ENCODE measurements at regions not wholly inside any gene's neighbourhood (a gene's known extent, or its start where the extent isn't known, plus 50 kb on each side); places are given as distances from the start of the nearest gene placed in this dataset.

DNA sequence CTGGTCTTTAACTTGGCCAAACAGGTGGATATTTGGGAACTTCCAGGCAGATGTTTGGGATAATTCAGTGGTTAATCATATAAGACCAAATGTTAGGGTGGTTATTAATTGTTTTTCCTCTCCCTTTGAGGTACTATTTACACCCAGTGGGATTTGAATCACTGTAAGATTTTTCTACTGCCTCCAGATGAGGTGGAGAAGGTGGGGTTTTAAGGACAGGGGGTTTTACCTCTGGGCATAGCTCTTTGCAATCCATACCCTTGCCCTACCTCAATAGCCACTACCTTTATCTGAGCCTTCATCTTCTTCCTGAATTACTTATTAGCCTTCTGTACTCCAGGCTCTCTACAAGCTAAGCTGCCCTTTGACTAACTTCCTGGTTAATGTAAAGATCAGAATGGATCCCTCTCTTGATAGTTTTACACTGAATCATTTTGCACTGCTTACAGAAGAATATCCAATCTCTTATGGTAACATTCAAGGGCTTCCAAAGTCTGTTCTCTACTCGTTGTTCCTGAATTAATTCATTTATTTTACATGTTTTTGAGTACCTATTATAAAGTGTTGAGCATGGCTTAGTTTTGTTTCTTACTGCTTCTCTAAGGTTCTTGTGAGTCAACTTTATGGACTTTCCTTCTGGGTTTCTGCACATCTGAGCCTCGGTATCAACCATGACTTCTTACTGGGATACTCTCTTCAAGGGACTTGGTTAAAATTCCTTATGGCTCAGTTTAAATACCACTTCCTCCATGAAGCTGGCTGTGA lies 331.2 kb upstream of the TBL1XR1 start:
- no peak for DNase-seq (ENCODE audit: low read depth, low spot score)
- ChIA-PET POLR2A (no interaction called here), CTCF (interaction anchor here (0.5 kb wide), 1 partner anchor 87 kb away, joined by 4 read pairs; no protein-coding TSS in a partner anchor)
- Histone ChIP-seq H3K27me3 (ENCODE audit: control insufficient read depth, insufficient read depth, low read length) (no peaks in the 10 kb centered on the region), H3K4me3 (ENCODE audit: low read depth, low read length) (no peak overlapping the region), H3K27ac (ENCODE audit: low read depth, low read length) (no peak overlapping the region), H3K9me3 (ENCODE audit: control insufficient read depth, insufficient read depth, low read length) (peaks cover 5% of the 10 kb centered on the region; the same call in 1 of the 2 replicates)
- TF ChIP-seq, protein P1, sequence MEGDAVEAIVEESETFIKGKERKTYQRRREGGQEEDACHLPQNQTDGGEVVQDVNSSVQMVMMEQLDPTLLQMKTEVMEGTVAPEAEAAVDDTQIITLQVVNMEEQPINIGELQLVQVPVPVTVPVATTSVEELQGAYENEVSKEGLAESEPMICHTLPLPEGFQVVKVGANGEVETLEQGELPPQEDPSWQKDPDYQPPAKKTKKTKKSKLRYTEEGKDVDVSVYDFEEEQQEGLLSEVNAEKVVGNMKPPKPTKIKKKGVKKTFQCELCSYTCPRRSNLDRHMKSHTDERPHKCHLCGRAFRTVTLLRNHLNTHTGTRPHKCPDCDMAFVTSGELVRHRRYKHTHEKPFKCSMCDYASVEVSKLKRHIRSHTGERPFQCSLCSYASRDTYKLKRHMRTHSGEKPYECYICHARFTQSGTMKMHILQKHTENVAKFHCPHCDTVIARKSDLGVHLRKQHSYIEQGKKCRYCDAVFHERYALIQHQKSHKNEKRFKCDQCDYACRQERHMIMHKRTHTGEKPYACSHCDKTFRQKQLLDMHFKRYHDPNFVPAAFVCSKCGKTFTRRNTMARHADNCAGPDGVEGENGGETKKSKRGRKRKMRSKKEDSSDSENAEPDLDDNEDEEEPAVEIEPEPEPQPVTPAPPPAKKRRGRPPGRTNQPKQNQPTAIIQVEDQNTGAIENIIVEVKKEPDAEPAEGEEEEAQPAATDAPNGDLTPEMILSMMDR (IDR thresholded peaks at IDR 0.05; ENCODE audit: low read depth, low read length): no peak

DNA sequence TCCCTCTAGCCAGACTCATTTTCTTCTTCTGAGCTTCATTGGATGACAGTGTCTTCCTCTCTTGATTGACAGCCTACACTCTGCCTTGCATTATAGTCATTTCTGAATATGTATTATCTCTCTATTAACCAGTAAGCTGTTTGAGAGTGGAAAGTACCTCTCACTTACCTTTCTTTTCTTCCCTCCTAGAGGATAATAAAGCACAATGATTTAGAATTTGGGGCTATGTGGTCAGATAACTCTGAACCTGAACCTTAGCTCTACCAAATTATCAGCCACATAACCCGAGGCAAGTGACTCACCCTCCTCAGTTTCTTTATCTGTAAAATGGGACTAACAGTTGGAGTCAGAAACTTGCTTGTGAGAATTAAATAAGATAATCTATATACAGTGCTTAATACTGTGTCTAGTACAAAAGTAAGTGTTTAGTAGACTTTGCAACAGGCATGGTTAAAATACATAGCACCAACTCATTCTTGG lies 331.8 kb upstream of the TBL1XR1 start:
- ChIA-PET CTCF (interaction anchor here (0.5 kb wide), 1 partner anchor 86 kb away, joined by 4 read pairs; no protein-coding TSS in a partner anchor), POLR2A (no interaction called here)
- H3K27me3 ChIP-seq (ENCODE audit: control insufficient read depth, insufficient read depth, low read length): no peaks in the 10 kb centered on the region
- TF ChIP-seq, protein P1 (IDR thresholded peaks at IDR 0.05; ENCODE audit: low read depth, low read length): no peak
- H3K9me3 ChIP-seq (ENCODE audit: control insufficient read depth, insufficient read depth, low read length): peaks cover 5% of the 10 kb centered on the region; the same call in 1 of the 2 replicates
- DNase-seq (ENCODE audit: low read depth, low spot score): no peak
- no peak overlapping the region for H3K4me3 ChIP-seq (ENCODE audit: low read depth, low read length)
- no peak overlapping the region for H3K27ac ChIP-seq (ENCODE audit: low read depth, low read length)

- TF ChIP-seq, protein P1 (IDR thresholded peaks at IDR 0.05; ENCODE audit: low read depth, low read length): no peak
- Histone ChIP-seq H3K27me3 (ENCODE audit: control insufficient read depth, insufficient read depth, low read length) (no peaks in the 10 kb centered on the region), H3K9me3 (ENCODE audit: control insufficient read depth, insufficient read depth, low read length) (peaks cover 3% of the 10 kb centered on the region; the same call in 1 of the 2 replicates), H3K4me3 (ENCODE audit: low read depth, low read length) (no peak overlapping the region), H3K27ac (ENCODE audit: low read depth, low read length) (no peak overlapping the region)
- no peak for DNase-seq (ENCODE audit: low read depth, low spot score)
- ChIA-PET CTCF (interaction anchor here (0.7 kb wide), 1 partner anchor 479 kb away, joined by 3 read pairs; no protein-coding TSS in a partner anchor), POLR2A (no interaction called here)
Observed at GRCh38 chr3:177529716-177530335, 332.5 kb upstream of the TBL1XR1 start.

DNA sequence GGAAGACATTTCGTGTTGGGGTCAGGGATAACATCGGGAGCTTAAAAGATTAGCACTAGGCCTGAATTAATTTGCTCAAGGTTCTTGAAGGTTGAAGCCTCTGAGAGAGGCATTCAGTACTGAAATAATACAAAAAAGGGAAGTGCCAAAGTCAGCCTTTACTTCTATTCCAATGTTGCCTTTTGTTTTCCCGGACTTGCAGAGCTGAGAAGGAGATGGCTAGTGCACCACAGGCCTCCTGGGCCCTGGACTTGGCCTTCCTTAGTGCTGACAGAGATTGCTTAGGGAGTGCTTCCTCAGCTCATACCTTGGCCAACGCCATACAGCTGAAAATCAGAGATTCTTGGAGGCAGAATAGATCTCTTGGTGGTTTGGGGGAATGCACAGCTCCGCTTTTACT lies 333.6 kb upstream of the TBL1XR1 start:
- no peak overlapping the region for H3K4me3 ChIP-seq (ENCODE audit: low read depth, low read length)
- no peaks in the 10 kb centered on the region for H3K27me3 ChIP-seq (ENCODE audit: control insufficient read depth, insufficient read depth, low read length)
- DNase-seq (ENCODE audit: low read depth, low spot score): no peak
- TF ChIP-seq, protein P1 (IDR thresholded peaks at IDR 0.05; ENCODE audit: low read depth, low read length): no peak
- ChIA-PET CTCF (no interaction called here), POLR2A (no interaction called here)
- no peak overlapping the region for H3K27ac ChIP-seq (ENCODE audit: low read depth, low read length)
- no peaks in the 10 kb centered on the region for H3K9me3 ChIP-seq (ENCODE audit: control insufficient read depth, insufficient read depth, low read length)

DNA sequence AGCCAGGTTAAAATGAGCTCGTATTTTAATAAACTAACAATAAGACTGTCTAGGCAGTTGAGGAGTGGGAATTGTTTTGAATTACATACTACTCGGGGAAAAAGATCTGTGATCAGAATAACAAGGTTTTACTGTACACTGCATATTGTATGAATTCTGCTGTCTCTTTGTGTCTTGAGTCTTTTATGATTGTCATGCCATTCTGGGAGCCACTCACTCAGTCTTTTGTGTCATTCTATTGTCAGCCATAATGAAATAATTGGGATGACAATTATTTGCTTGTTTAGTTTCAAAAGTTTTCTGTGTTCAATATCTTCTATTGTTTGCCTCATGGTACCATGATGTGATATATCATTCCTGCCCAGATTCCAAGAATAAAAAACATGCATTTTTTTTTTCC lies 339.6 kb upstream of the TBL1XR1 start:
- DNase-seq (ENCODE audit: low read depth, low spot score): no peak
- POLR2A ChIA-PET: no interaction called here
- H3K27ac ChIP-seq (ENCODE audit: low read depth, low read length): no peak overlapping the region

More for the DNA sequence above, 339.6 kb upstream of the TBL1XR1 start:
- no peak overlapping the region for H3K4me3 ChIP-seq (ENCODE audit: low read depth, low read length)
- no peaks in the 10 kb centered on the region for H3K27me3 ChIP-seq (ENCODE audit: control insufficient read depth, insufficient read depth, low read length)
- TF ChIP-seq, protein P1 (IDR thresholded peaks at IDR 0.05; ENCODE audit: low read depth, low read length): no peak
- CTCF ChIA-PET: no interaction called here
- no peaks in the 10 kb centered on the region for H3K9me3 ChIP-seq (ENCODE audit: control insufficient read depth, insufficient read depth, low read length)
